Left lung (tissue), 4 donors: ENCODE measurements at regions not wholly inside any gene's neighbourhood (a gene's known extent, or its start where the extent isn't known, plus 50 kb on each side); places are given as distances from the start of the nearest gene placed in this dataset.

ENCODE experiments used
- ATAC-seq: fragments of 200-7000 bp; cut with Tn5 transposase; one replicate; pipeline ENCODE4 v1.9.1; 2020; ENCODE audit warnings: moderate library complexity
- DNase-seq, 4 donors: peaks; one replicate each; pipeline ENCODE4 v3.0.0-alpha.2; 2013 to 2020
- H3K27ac ChIP-seq, 2 donors: fragments of 200-600 bp; sonication (generic) in 1 of 2; one replicate each; pipeline versions ENCODE4 v1.5.0 to v1.8.0; 2020 to 2021
- H3K27me3 ChIP-seq, 2 donors: fragments of 200-600 bp; sonication (generic) in 1 of 2; one replicate each; pipeline versions ENCODE4 v1.5.0 to v1.8.0; 2020 to 2021
- H3K36me3 ChIP-seq, 2 donors: fragments of 200-600 bp; sonication (generic) in 1 of 2; one replicate each; pipeline versions ENCODE4 v1.5.0 to v1.8.0; 2020 to 2021
- H3K4me1 ChIP-seq, 2 donors: fragments of 200-600 bp; one replicate each; pipeline ENCODE4 v1.8.0; 2021
- H3K4me3 ChIP-seq, 2 donors: fragments of 200-600 bp; sonication (generic) in 1 of 2; one replicate each; pipeline versions ENCODE4 v1.5.0 to v1.8.0; 2020 to 2021; ENCODE audit warnings: mild to moderate bottlenecking in 1 of 2
- H3K9me3 ChIP-seq, 2 donors: fragments of 200-600 bp; sonication (generic) in 1 of 2; one replicate each; pipeline versions ENCODE4 v1.5.0 to v1.8.0; 2020 to 2021
- intact Hi-C, 2 donors: fragments of 100-400 bp; cut with DNase I; formaldehyde crosslinking; loops; one replicate each; pipeline versions ENCODE4 v1.11.2 to v1.14.2; 2022
- TF ChIP-seq, protein P1 (sequence below), 2 donors: fragments of 200-600 bp; sonication (generic) in 1 of 2; IDR thresholded peaks; one replicate each; pipeline versions ENCODE4 v1.5.0 to v1.8.0; 2021; ENCODE audit warnings: antibody characterized with exemption in 2 of 2
- donor health status: DM: no; HTN: yes; CAD: no.
- donor health status: DM: no; HTN: no; CAD: no.

DNA sequence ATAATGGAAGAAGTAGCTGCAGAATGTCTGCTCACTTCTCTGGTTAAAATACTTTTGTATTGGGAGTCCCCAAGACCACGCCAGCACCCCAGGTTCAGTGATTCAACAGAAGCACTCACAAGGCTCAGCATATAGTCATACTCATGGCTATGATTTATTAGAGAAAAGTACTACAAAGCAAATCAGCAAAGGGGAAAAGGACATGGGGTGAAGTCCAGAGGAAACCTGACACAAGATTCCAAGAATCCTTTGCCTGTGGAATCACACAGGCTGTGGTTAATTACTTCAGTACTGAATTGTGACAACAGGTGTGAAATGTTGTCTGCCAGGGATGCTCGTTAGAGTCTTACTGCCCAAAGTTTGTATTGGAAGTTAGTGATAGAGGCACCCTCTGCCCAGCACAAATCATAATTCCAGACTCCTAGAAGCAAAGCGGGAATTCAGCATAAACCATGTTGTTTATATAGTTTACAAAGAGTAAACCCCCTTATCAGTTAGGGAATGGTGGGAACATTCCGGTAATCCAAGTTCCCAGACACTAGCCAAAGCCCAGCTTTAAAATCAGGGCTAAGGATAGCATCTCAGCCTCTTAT is 79.4 kb downstream of the HYCC1 start:
- no peak overlapping the region for H3K27ac ChIP-seq
- no peak overlapping the region for H3K4me3 ChIP-seq
- H3K9me3 ChIP-seq, result peaks cover 0 to 5% of the 10 kb centered on the region in 2 donors
- intact Hi-C loops, result no loop called here
- H3K4me1 ChIP-seq, result peaks cover 0 to 4% of the 10 kb centered on the region in 2 donors
- TF ChIP-seq, protein P1, sequence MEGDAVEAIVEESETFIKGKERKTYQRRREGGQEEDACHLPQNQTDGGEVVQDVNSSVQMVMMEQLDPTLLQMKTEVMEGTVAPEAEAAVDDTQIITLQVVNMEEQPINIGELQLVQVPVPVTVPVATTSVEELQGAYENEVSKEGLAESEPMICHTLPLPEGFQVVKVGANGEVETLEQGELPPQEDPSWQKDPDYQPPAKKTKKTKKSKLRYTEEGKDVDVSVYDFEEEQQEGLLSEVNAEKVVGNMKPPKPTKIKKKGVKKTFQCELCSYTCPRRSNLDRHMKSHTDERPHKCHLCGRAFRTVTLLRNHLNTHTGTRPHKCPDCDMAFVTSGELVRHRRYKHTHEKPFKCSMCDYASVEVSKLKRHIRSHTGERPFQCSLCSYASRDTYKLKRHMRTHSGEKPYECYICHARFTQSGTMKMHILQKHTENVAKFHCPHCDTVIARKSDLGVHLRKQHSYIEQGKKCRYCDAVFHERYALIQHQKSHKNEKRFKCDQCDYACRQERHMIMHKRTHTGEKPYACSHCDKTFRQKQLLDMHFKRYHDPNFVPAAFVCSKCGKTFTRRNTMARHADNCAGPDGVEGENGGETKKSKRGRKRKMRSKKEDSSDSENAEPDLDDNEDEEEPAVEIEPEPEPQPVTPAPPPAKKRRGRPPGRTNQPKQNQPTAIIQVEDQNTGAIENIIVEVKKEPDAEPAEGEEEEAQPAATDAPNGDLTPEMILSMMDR (IDR thresholded peaks at IDR 0.05), result no peak
- no peaks in the 10 kb centered on the region for H3K27me3 ChIP-seq
- ATAC-seq, result no peak
- DNase-seq, result no peak
- H3K36me3 ChIP-seq, result no peaks in the 10 kb centered on the region

DNA sequence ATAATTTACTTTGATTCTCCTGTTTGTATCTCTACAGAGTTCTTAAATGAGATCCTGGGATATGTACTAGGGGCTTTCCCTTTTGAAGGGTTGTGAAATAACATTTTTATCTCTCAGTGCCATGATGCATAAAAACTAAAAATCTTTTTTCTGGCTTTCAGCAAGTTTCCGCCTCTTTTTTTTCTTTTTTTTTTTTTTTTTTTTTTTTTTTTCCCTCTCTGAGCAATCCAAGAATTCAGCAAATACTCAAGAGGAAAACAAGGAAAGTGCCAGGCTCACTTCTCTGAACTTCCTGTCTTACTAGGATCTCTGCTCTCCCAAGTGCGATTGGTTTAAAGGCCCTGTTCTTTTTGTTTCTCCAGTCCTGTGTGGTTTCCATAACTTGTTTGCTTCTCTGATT is 79.9 kb downstream of the HYCC1 start:
- no peaks in the 10 kb centered on the region for H3K36me3 ChIP-seq
- H3K9me3 ChIP-seq, result peaks cover 0 to 5% of the 10 kb centered on the region in 2 donors
- H3K4me3 ChIP-seq, result no peak overlapping the region
- intact Hi-C loops, result no loop called here
- H3K27ac ChIP-seq, result no peak overlapping the region
- DNase-seq (no peak), ATAC-seq (peak; percentile 58)
- H3K4me1 ChIP-seq, result peaks cover 0 to 4% of the 10 kb centered on the region in 2 donors
- H3K27me3 ChIP-seq, result no peaks in the 10 kb centered on the region
- TF ChIP-seq, protein P1 (IDR thresholded peaks at IDR 0.05), result no peak

DNA sequence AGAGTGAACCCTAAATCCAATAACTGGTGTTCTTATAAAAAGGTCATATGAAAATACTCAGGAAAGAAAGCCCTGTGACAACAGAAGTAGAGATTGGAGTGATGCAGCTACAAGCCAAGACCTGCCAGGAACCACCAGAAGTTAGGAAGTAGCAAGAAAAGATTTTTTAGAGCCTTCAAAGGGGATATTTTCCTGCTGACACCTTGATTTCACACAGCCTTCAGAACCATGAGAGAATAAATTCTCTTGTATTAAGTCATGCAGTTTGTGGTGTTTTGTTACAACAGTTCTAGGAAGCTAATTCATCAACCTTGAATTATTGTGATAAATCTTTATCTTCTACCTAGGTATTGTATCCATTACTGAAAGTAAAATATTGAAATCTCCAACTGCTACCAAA is 81.0 kb downstream of the HYCC1 start:
- TF ChIP-seq, protein P1 (IDR thresholded peaks at IDR 0.05), result no peak
- Histone ChIP-seq H3K36me3 (no peaks in the 10 kb centered on the region), H3K27me3 (no peaks in the 10 kb centered on the region), H3K27ac (no peak overlapping the region), H3K4me1 (peaks cover 0 to 4% of the 10 kb centered on the region in 2 donors), H3K4me3 (no peak overlapping the region), H3K9me3 (peaks cover 0 to 5% of the 10 kb centered on the region in 2 donors)
- intact Hi-C loops, result no loop called here
- DNase-seq, result no peak
- no peak for ATAC-seq

DNA sequence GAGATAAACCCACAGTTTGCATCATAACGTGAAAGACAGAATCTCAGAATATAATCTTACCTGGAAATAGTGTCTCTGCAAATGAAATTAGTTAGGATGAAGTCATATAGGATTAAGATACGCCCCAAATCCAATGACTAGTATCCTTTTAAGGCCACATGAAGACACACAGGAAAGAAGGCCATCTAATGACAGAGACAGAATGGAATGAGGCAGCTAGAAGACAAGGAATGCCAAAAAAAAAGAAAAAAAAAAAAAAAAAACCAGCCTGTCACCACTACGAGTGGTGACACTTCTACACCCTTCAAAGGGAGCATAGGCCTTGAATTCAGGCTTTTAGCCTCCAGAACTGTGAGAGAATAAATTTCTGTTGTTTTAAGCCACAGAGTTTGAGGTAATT is 82.9 kb downstream of the HYCC1 start:
- TF ChIP-seq, protein P1 (IDR thresholded peaks at IDR 0.05), result no peak
- H3K4me1 ChIP-seq, result peaks cover 0 to 4% of the 10 kb centered on the region in 2 donors
- H3K27ac ChIP-seq, result no peak overlapping the region
- ATAC-seq (no peak), DNase-seq (no peak)
- intact Hi-C loops, result no loop called here
- H3K27me3 ChIP-seq, result no peaks in the 10 kb centered on the region
- H3K36me3 ChIP-seq, result no peaks in the 10 kb centered on the region
- no peak overlapping the region for H3K4me3 ChIP-seq
- H3K9me3 ChIP-seq, result peaks cover 0 to 5% of the 10 kb centered on the region in 2 donors

DNA sequence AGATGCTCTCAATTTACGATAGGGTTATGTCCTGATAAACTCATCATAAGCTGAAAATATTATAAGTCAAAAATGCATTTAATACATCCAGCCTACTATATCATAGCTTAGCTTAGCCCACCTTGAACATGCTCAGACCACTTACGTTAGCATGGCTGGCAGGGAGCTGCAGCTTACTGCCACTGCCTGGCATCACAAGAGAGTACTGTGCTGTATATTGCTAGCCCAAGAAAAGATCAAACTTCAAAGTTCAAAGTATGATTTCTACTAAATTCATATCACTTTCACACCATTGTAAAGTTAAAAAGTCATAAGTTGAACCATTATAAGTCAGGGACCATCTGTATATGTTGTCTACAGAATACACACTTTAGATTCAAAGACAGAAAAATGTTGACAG is 91.6 kb downstream of the HYCC1 start:
- Histone ChIP-seq H3K9me3 (no peaks in the 10 kb centered on the region), H3K4me3 (no peak overlapping the region), H3K27me3 (no peaks in the 10 kb centered on the region), H3K27ac (no peak overlapping the region), H3K4me1 (no peaks in the 10 kb centered on the region), H3K36me3 (no peaks in the 10 kb centered on the region)
- intact Hi-C loops, result no loop called here
- ATAC-seq, result no peak
- DNase-seq, result no peak
- TF ChIP-seq, protein P1 (IDR thresholded peaks at IDR 0.05), result no peak
